Neutrophil (primary cell): ENCODE measurements at regions not wholly inside any gene's neighbourhood (a gene's known extent, or its start where the extent isn't known, plus 50 kb on each side); places are given as distances from the start of the nearest gene placed in this dataset.
"Not testable (repeated sequence)": the region's sequence is repeated elsewhere in the genome, so short reads cannot be mapped to it uniquely, and the experiment has no call there.

Experiments
- H3K27ac ChIP-seq: fragments of 200-600 bp; sonication (generic); 2 replicates; pipeline ENCODE4 v1.5.1; 2016; ENCODE audit warnings: mild to moderate bottlenecking, moderate library complexity
- H3K27me3 ChIP-seq: fragments of 200-600 bp; sonication (generic); 2 replicates; pipeline ENCODE4 v1.6.0; 2016; ENCODE audit warnings: mild to moderate bottlenecking
- H3K36me3 ChIP-seq: fragments of 200-600 bp; sonication (generic); 2 replicates; pipeline ENCODE4 v1.5.1; 2017
- H3K4me1 ChIP-seq, 2 experiments: fragments of 200-600 bp in 1 of 2; sonication (generic) in 1 of 2; 1 replicate in 1 of 2; 2 replicates in 1 of 2; pipeline versions ENCODE4 v1.5.1 to v1.6.1; 2013 to 2016; ENCODE audit warnings: low read depth in 1 of 2, low read length in 1 of 2, mild to moderate bottlenecking in 1 of 2, moderate library complexity in 1 of 2; ENCODE audit not compliant: control insufficient read depth in 1 of 2, insufficient read depth in 1 of 2
- H3K4me3 ChIP-seq, 2 experiments: fragments of 200-600 bp in 1 of 2; sonication (generic) in 1 of 2; 1 replicate in 1 of 2; 2 replicates in 1 of 2; pipeline ENCODE4 v1.5.1; 2013 to 2016; ENCODE audit warnings: low read depth in 1 of 2, low read length in 1 of 2, mild to moderate bottlenecking in 1 of 2, moderate library complexity in 1 of 2
- H3K9me3 ChIP-seq: fragments of 200-600 bp; sonication (generic); 2 replicates; pipeline ENCODE4 v1.5.1; 2016
- TF ChIP-seq, protein P1 (sequence below): fragments of 200-600 bp; sonication (generic); IDR thresholded peaks from 2 replicates; pipeline ENCODE4 v1.5.1; 2016; ENCODE audit warnings: antibody characterized with exemption

DNA sequence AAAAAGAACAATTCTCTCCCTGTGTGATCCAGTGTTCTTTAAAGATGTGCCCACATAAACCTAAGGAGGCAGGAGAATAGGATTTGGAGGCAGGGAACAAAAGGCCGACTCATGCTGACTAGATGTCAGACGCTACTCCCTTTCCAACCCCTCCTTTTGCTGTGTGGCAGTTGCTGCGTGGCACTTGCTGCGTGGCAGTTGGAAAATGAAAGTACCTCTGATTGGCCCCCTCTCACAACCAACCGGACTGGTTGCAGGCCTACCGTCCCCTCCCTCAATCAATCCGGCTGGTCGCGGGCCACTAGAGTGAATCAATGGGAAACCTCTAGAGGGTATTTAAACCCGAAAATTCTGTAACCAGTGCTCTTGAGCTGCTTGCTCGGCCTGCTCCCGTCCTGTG is 551.0 kb downstream of the KIF4B start:
- TF ChIP-seq, protein P1, sequence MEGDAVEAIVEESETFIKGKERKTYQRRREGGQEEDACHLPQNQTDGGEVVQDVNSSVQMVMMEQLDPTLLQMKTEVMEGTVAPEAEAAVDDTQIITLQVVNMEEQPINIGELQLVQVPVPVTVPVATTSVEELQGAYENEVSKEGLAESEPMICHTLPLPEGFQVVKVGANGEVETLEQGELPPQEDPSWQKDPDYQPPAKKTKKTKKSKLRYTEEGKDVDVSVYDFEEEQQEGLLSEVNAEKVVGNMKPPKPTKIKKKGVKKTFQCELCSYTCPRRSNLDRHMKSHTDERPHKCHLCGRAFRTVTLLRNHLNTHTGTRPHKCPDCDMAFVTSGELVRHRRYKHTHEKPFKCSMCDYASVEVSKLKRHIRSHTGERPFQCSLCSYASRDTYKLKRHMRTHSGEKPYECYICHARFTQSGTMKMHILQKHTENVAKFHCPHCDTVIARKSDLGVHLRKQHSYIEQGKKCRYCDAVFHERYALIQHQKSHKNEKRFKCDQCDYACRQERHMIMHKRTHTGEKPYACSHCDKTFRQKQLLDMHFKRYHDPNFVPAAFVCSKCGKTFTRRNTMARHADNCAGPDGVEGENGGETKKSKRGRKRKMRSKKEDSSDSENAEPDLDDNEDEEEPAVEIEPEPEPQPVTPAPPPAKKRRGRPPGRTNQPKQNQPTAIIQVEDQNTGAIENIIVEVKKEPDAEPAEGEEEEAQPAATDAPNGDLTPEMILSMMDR: no peak
- H3K27me3 ChIP-seq: no peaks in the 10 kb centered on the region
- H3K4me3 ChIP-seq: no peak overlapping the region
- no peak overlapping the region for H3K27ac ChIP-seq
- H3K36me3 ChIP-seq: no peaks in the 10 kb centered on the region
- H3K9me3 ChIP-seq: no peaks in the 10 kb centered on the region
- H3K4me1 ChIP-seq: no peaks in the 10 kb centered on the region

DNA sequence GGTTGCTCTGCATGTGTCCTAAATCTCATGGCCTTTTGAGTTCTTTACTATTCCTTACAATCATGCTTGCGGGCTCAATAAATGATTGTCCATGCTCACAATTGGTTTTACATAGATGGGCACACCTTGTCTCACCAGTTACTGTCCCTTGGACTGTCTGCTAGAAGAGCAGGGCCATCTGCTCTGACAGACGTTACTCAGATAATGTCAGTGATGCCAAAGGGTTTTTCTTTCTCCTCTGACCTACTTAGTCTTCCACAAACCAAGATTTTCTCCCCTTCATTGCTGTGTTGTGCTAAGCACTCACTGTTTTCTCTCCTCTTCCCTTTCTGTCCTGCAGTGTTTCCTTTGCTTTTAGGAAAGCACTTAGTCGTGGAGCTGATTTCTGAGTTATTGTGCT is 562.3 kb downstream of the KIF4B start:
- no peak overlapping the region for H3K27ac ChIP-seq
- H3K4me3 ChIP-seq: no peak overlapping the region
- TF ChIP-seq, protein P1: no peak
- H3K9me3 ChIP-seq: no peaks in the 10 kb centered on the region
- H3K4me1 ChIP-seq: no peaks in the 10 kb centered on the region
- no peaks in the 10 kb centered on the region for H3K36me3 ChIP-seq
- H3K27me3 ChIP-seq: no peaks in the 10 kb centered on the region

DNA sequence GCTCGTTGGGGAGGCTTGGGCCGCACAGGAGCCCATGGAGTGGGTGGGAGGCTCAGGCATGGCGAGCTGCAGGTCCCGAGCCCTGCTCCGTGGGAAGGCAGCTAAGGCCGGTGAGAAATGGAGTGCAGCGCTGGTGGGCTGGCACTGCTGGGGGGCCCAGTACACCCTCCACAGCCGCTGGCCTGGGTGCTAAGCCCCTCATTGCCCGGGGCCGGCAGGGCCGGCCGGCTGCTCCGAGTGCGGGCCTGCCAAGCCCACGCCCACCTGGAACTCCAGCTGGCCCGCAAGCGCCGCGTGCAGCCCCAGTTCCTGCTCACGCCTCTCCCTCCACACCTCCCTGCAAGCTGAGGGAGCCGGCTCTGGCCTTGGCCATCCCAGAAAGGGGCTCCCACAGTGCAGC is 573.3 kb downstream of the KIF4B start:
- H3K27me3 ChIP-seq, H3K36me3 ChIP-seq, H3K4me3 ChIP-seq, H3K27ac ChIP-seq, H3K4me1 ChIP-seq, H3K9me3 ChIP-seq: not testable (repeated sequence)

DNA sequence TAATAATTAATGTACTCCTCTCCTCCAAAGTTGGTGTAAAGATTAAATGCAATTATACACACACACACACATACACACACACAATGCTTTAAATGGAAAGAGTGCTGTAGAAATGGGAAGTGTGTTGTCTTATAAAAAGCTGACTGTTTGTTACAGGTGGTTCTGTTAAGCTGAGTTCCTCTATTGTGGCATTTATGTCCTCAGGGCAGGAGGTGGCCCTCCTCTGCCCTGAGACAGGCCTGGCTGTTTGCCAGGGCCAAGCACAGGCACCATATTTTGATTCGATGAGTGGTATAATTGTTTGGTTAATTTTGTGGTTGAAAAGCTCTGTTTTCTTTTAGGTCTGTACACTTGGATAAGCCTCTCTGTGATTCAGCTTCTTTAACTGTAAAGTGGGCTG is 573.9 kb downstream of the KIF4B start:
- Histone ChIP-seq H3K9me3 (no peaks in the 10 kb centered on the region), H3K36me3 (no peaks in the 10 kb centered on the region), H3K4me3 (no peak overlapping the region), H3K27ac (no peak overlapping the region), H3K27me3 (no peaks in the 10 kb centered on the region), H3K4me1 (no peaks in the 10 kb centered on the region)
- TF ChIP-seq, protein P1: no peak

DNA sequence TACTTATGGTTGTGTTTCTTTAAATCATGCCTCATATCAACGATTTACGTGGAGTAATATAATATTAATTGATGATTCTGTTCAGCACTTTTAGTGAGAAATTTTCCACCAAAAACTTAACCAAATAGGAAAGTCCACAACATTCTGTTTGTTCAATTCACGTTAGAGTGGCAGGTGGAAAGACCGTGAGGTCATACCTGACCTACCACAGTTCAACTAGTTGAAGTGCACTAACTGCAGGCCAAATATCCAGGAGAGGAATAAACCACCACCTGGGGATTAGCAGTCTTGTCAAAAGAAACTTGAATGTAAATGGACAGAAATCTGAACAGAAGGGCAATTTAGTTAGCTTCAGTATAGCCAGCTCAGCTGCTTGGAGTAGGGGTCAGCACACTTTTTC is 577.7 kb downstream of the KIF4B start:
- Histone ChIP-seq H3K36me3 (no peaks in the 10 kb centered on the region), H3K9me3 (no peaks in the 10 kb centered on the region), H3K27ac (no peak overlapping the region), H3K4me1 (no peaks in the 10 kb centered on the region), H3K27me3 (no peaks in the 10 kb centered on the region), H3K4me3 (no peak overlapping the region)
- TF ChIP-seq, protein P1: no peak

DNA sequence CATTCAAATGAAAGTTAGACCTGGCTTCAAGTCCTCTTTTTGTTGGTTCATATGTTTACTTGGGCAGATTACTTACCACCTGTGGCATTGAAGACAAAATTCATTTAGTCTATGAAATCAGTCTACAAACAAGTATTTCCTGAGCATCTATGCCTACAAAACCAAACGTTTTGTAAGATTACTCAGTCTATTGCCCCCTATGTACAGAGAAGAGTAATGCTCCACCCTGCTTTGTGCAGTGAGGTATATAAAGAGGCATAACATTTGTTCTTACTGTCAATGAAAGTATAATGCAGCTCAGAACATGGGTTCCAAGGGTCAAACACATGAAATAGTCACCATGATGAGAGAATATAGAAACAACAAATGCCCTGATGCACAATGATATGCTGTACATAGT is 580.7 kb downstream of the KIF4B start:
- Histone ChIP-seq H3K4me1 (no peaks in the 10 kb centered on the region), H3K36me3 (no peaks in the 10 kb centered on the region), H3K9me3 (no peaks in the 10 kb centered on the region), H3K27ac (no peak overlapping the region), H3K27me3 (no peaks in the 10 kb centered on the region), H3K4me3 (no peak overlapping the region)
- TF ChIP-seq, protein P1: no peak
